ENCODE measurements at regions not wholly inside any gene's neighbourhood (a gene's known extent, or its start where the extent isn't known, plus 50 kb on each side); places are given as distances from the start of the nearest gene placed in this dataset.

DNA sequence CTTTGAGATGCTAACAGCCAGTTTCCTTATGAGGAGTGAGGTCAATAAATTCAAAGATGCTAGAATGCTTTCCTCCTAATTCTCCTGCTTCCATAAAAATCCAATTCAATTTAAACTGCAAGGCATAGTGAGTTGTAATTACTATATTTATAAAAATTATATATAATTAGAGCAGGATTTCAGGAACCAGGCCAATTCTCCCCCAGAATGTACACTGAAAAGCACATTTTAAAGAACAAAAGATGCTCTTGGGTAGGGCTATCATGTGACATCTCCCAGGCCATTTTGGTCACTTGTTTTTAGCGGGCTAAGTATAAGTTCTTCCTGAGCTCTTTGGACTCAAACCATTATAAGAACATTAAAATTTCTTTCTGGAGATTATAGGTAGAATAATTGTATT lies 195.7 kb upstream of the KCNG1 start:
- DNase-seq = no peak
- no peak overlapping the region for H3K4me3 ChIP-seq
- H3K27me3 ChIP-seq = peaks cover 0 to 30% of the 10 kb centered on the region in 2 donors
- no peak overlapping the region for H3K27ac ChIP-seq
- intact Hi-C loops (cut with DNase I; ENCODE audit: low total_unique reads) = no loop called here
- H3K4me1 ChIP-seq = no peaks in the 10 kb centered on the region
- TF ChIP-seq, protein P1, sequence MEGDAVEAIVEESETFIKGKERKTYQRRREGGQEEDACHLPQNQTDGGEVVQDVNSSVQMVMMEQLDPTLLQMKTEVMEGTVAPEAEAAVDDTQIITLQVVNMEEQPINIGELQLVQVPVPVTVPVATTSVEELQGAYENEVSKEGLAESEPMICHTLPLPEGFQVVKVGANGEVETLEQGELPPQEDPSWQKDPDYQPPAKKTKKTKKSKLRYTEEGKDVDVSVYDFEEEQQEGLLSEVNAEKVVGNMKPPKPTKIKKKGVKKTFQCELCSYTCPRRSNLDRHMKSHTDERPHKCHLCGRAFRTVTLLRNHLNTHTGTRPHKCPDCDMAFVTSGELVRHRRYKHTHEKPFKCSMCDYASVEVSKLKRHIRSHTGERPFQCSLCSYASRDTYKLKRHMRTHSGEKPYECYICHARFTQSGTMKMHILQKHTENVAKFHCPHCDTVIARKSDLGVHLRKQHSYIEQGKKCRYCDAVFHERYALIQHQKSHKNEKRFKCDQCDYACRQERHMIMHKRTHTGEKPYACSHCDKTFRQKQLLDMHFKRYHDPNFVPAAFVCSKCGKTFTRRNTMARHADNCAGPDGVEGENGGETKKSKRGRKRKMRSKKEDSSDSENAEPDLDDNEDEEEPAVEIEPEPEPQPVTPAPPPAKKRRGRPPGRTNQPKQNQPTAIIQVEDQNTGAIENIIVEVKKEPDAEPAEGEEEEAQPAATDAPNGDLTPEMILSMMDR (IDR thresholded peaks at IDR 0.05) = no peak
- no peaks in the 10 kb centered on the region for H3K36me3 ChIP-seq
- H3K9me3 ChIP-seq = no peaks in the 10 kb centered on the region

DNA sequence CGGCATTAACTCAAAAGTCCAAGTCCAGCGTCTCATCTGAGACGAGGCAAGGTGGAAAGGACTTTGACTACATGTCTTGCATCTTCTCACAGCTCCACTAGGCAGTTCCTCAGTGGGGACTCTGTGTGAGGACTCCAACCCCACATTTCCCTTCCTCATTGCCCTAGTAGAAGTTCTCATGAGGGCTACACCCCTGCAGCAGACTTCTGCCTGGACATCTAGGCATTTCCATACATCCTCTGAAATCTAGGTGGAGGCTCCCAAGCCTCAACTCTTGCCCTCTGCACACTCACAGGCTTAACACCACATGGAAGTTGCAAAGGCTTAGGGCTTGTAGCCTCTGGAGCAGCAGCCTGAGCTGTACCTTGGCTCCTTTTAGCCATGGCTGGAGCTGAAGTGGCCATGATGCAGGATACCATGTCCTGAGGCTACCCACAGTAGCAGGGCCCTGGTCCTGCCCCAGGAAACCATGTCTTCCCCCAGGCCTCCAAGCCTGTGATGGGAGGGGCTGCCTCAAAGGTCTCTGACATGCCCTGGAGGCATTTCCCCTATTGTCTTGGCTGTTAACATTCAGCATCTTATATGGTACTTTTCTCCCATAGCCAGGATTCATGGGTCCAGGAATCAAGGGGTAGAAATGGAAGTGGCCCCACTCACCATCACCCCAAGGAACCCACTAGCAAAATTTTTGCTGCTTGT lies 194.6 kb upstream of the KCNG1 start:
- Histone ChIP-seq H3K9me3 (no peaks in the 10 kb centered on the region), H3K36me3 (no peaks in the 10 kb centered on the region), H3K4me1 (no peaks in the 10 kb centered on the region), H3K4me3 (no peak overlapping the region), H3K27me3 (peaks cover 0 to 31% of the 10 kb centered on the region in 2 donors), H3K27ac (no peak overlapping the region)
- intact Hi-C loops (cut with DNase I; ENCODE audit: low total_unique reads) = no loop called here
- no peak for DNase-seq
- TF ChIP-seq, protein P1 (IDR thresholded peaks at IDR 0.05) = no peak

DNA sequence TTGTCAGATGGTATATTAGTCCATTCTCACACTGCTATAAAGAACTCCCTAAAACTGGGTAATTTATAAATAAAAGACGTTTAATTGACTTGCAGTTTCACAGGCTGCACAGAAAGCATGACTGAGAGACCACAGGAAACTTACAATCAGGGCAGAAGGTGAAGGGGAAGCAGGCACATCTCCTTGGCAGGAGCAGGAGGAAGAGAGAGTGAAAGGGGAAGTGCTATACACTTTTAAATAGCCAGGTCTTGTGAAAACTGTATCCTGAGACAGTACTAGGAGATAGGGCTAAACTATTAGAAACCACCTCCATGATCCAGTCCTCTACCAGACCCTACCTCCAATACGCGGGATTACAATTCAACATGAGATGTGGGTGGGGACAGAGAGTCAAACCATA lies 193.9 kb upstream of the KCNG1 start:
- intact Hi-C loops (cut with DNase I; ENCODE audit: low total_unique reads) = no loop called here
- Histone ChIP-seq H3K9me3 (no peaks in the 10 kb centered on the region), H3K27ac (no peak overlapping the region), H3K27me3 (peaks cover 0 to 27% of the 10 kb centered on the region in 2 donors), H3K36me3 (no peaks in the 10 kb centered on the region), H3K4me1 (no peaks in the 10 kb centered on the region), H3K4me3 (no peak overlapping the region)
- TF ChIP-seq, protein P1 (IDR thresholded peaks at IDR 0.05) = no peak
- no peak for DNase-seq

DNA sequence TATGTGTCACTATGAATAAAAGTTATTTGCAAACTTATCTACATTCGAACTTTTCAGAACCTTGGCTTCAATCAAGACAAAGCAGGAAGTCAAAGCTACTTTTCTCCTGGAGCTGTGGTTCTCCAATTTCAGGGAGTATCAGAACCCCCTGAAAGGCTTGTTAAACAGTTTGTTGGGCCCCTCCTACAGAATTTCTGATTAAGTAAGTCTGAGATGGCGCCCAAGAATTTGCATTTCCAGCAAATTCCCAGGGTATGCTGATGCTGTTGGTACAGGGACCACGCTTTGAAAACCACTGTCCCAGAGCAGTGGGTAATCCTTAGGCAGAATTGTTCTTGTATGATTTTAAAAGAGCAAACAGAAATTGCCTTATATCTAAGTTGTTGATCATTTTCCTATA lies 189.9 kb upstream of the KCNG1 start:
- DNase-seq = no peak
- Histone ChIP-seq H3K4me1 (no peaks in the 10 kb centered on the region), H3K36me3 (no peaks in the 10 kb centered on the region), H3K9me3 (no peaks in the 10 kb centered on the region), H3K4me3 (no peak overlapping the region), H3K27me3 (peaks cover 0 to 6% of the 10 kb centered on the region in 2 donors), H3K27ac (no peak overlapping the region)
- TF ChIP-seq, protein P1 (IDR thresholded peaks at IDR 0.05) = no peak
- intact Hi-C loops (cut with DNase I; ENCODE audit: low total_unique reads) = no loop called here

DNA sequence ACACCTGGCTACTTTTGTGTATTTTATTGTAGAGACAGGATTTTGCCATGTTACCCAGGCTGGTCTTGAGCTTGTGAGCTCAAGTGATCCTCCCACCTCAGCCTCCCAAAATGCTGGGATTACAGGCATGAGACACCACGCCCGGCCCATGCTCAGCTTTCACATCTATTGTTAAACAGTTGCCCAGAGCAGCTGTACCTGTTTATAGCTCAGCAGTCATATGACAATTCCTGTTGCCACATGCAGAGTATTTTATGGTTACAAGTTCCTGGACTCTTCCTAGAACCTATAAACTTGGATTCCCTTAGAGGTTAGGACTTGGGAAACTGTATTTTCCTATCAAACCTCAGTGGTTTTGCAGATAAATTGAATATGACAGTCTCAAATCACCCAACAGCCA lies 188.3 kb upstream of the KCNG1 start:
- intact Hi-C loops (cut with DNase I; ENCODE audit: low total_unique reads) = no loop called here
- Histone ChIP-seq H3K9me3 (no peaks in the 10 kb centered on the region), H3K4me3 (no peak overlapping the region), H3K4me1 (no peaks in the 10 kb centered on the region), H3K27ac (no peak overlapping the region), H3K27me3 (peaks cover 0 to 6% of the 10 kb centered on the region in 2 donors), H3K36me3 (no peaks in the 10 kb centered on the region)
- TF ChIP-seq, protein P1 (IDR thresholded peaks at IDR 0.05) = no peak
- no peak for DNase-seq

DNA sequence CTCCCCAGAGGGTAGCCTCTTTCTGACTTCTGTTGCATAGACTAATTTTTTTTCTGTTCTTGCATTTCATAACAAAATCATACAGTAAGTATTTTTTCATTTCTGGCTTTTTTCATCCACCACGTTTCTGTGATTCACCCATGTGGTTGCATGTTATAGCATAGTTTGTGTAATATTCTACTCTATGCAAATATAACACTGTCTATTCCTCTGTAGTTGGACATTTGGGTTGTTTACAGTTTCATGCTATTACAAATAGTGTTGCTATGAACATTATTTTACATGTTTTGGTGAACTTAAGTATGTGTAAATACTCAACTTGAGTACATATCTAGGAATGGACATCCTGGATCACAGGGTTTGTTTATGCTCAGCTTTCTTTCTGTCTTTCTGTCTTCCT lies 187.2 kb upstream of the KCNG1 start:
- H3K9me3 ChIP-seq = no peaks in the 10 kb centered on the region
- H3K4me1 ChIP-seq = no peaks in the 10 kb centered on the region
- no peak overlapping the region for H3K4me3 ChIP-seq
- intact Hi-C loops (cut with DNase I; ENCODE audit: low total_unique reads) = no loop called here
- no peak for DNase-seq
- H3K27ac ChIP-seq = no peak overlapping the region
- H3K27me3 ChIP-seq = peaks cover 0 to 6% of the 10 kb centered on the region in 2 donors
- TF ChIP-seq, protein P1 (IDR thresholded peaks at IDR 0.05) = no peak
- no peaks in the 10 kb centered on the region for H3K36me3 ChIP-seq
